CD14-positive monocyte (primary cell): ENCODE measurements at regions not wholly inside any gene's neighbourhood (a gene's known extent, or its start where the extent isn't known, plus 50 kb on each side); places are given as distances from the start of the nearest gene placed in this dataset.

ENCODE experiments used
- DNase-seq, 3 donors: peaks; one replicate each; pipeline ENCODE4 v3.0.0-alpha.2; 2011 to 2022
- H2AFZ ChIP-seq: 2 replicates; pipeline ENCODE4 v1.6.0; 2012; ENCODE audit warnings: mild to moderate bottlenecking, low read depth, low read length, inconsistent platforms; ENCODE audit not compliant: insufficient read depth, poor library complexity, severe bottlenecking
- H3K27ac ChIP-seq, 2 donors: 1 replicate in 1 of 2; 2 replicates in 1 of 2; pipeline ENCODE4 v1.5.1; 2012 to 2013; ENCODE audit warnings: low read length in 2 of 2, control low read depth in 1 of 2, inconsistent platforms in 1 of 2, low read depth in 1 of 2, mild to moderate bottlenecking in 1 of 2
- H3K27me3 ChIP-seq, 2 donors: one replicate each; pipeline versions ENCODE4 v1.6.0 to v1.6.1; 2011 to 2013; ENCODE audit warnings: low read length in 2 of 2; ENCODE audit not compliant: control insufficient read depth in 2 of 2, insufficient read depth in 2 of 2
- H3K36me3 ChIP-seq, 2 donors: replicated peaks in 1 of 2; 1 replicate in 1 of 2; 2 replicates in 1 of 2; pipeline versions ENCODE4 v1.5.1 to v1.6.1; 2012 to 2013; ENCODE audit warnings: low read length in 2 of 2, control low read depth in 1 of 2, inconsistent platforms in 1 of 2, mild to moderate bottlenecking in 1 of 2; ENCODE audit not compliant: insufficient read depth in 2 of 2, control insufficient read depth in 1 of 2
- H3K4me1 ChIP-seq, 2 donors: 1 replicate in 1 of 2; 2 replicates in 1 of 2; pipeline versions ENCODE4 v1.5.1 to v1.6.1; 2012 to 2013; ENCODE audit warnings: low read length in 2 of 2, control low read depth in 1 of 2, inconsistent platforms in 1 of 2, mild to moderate bottlenecking in 1 of 2, moderate library complexity in 1 of 2; ENCODE audit not compliant: insufficient read depth in 2 of 2, control insufficient read depth in 1 of 2
- H3K4me2 ChIP-seq: replicated peaks from 2 replicates; pipeline ENCODE3; 2012; ENCODE audit warnings: low read length, moderate library complexity, mild to moderate bottlenecking; ENCODE audit not compliant: poor library complexity, severe bottlenecking; ENCODE audit errors: extremely low read depth
- H3K4me3 ChIP-seq, 3 experiments: fragments of 200-600 bp in 1 of 3; sonication (generic) in 1 of 3; replicated peaks in 1 of 3; 1 replicate in 2 of 3; 2 replicates in 1 of 3; pipeline ENCODE4 v1.5.1; 2011 to 2013; ENCODE audit warnings: low read length in 3 of 3, mild to moderate bottlenecking in 3 of 3, control low read depth in 2 of 3, low read depth in 2 of 3, inconsistent platforms in 1 of 3, moderate library complexity in 1 of 3
- H3K79me2 ChIP-seq: 2 replicates; pipeline ENCODE4 v1.6.0; 2012; ENCODE audit warnings: mild to moderate bottlenecking, control low read depth, inconsistent platforms, low read length, moderate library complexity; ENCODE audit not compliant: insufficient read depth
- H3K9ac ChIP-seq: 2 replicates; pipeline ENCODE4 v1.6.0; 2017; ENCODE audit warnings: low read length, mild to moderate bottlenecking; ENCODE audit not compliant: insufficient read depth, poor library complexity, severe bottlenecking
- H3K9me3 ChIP-seq, 2 donors: replicated peaks in 1 of 2; 1 replicate in 1 of 2; 2 replicates in 1 of 2; pipeline versions ENCODE4 v1.5.1 to v1.6.1; 2012 to 2013; ENCODE audit warnings: low read length in 2 of 2, control low read depth in 1 of 2; ENCODE audit not compliant: control insufficient read depth in 1 of 2, insufficient read depth in 1 of 2
- H4K20me1 ChIP-seq: 2 replicates; pipeline ENCODE4 v1.6.0; 2012; ENCODE audit warnings: mild to moderate bottlenecking, low read length, control low read depth, moderate library complexity; ENCODE audit not compliant: insufficient read depth
- H3K27ac Mint-ChIP-seq, 7 donors: one replicate each; pipeline ENCODE4 v1.8.0; 2020; ENCODE audit warnings: mild to moderate bottlenecking in 7 of 7, mixed read lengths in 7 of 7, moderate library complexity in 6 of 7, inconsistent platforms in 2 of 7
- H3K27me3 Mint-ChIP-seq, 3 donors: one replicate each; pipeline ENCODE4 v1.8.0; 2021 to 2022; ENCODE audit warnings: low read depth in 3 of 3, mild to moderate bottlenecking in 3 of 3, mixed read lengths in 3 of 3, moderate library complexity in 3 of 3, inconsistent platforms in 1 of 3
- H3K36me3 Mint-ChIP-seq, 2 donors: one replicate each; pipeline ENCODE4 v1.8.0; 2020; ENCODE audit warnings: mixed read lengths in 2 of 2, inconsistent platforms in 1 of 2, mild to moderate bottlenecking in 1 of 2
- H3K4me1 Mint-ChIP-seq: one replicate; pipeline ENCODE4 v1.8.0; 2020; ENCODE audit warnings: mild to moderate bottlenecking, mixed read lengths
- H3K4me3 Mint-ChIP-seq, 2 donors: one replicate each; pipeline ENCODE4 v1.8.0; 2020; ENCODE audit warnings: mild to moderate bottlenecking in 2 of 2, mixed read lengths in 2 of 2, moderate library complexity in 1 of 2
- H3K9me3 Mint-ChIP-seq, 7 donors: one replicate each; pipeline ENCODE4 v1.8.0; 2020 to 2022; ENCODE audit warnings: mixed read lengths in 7 of 7, mild to moderate bottlenecking in 6 of 7, moderate library complexity in 6 of 7, inconsistent platforms in 2 of 7
- WGBS: methylation state at CpG from one replicate; pipeline ENCODE4 v1.1.5; 2013; ENCODE audit warnings: missing lambda C conversion rate; ENCODE audit not compliant: insufficient coverage; 5-methylcytosine and 5-hydroxymethylcytosine counted together
- intact Hi-C, 2 donors: fragments of 100-400 bp; cut with micrococcal nuclease; formaldehyde crosslinking; loops; one replicate each; pipeline versions ENCODE4 v1.15.0 to v1.15.1; 2023
- TF ChIP-seq, protein P1 (sequence below): fragments of 200-600 bp; IDR thresholded peaks from one replicate; pipeline ENCODE4 v1.8.0; 2022; ENCODE audit warnings: antibody characterized with exemption, mild to moderate bottlenecking

DNA sequence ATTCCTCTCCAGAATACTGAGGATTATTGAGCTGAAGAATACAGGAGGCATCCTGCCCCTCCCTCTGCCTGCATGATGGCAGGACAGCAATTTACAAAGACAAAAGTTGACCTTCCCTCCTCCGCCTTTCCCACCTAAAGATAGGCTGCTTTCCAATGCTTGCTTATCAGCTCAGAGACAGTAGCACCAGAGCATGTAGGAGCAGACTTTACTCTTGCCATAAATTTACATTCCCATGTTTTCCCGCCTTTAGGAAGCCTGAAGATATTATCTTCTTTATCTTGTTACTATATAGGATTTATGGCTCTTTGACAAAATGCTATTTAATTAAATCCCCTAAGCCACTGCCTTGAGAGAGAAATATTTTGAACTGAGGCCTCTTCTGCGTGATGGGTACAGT is 135.6 kb upstream of the HNMT start:
- no peak overlapping the region for H3K4me3 ChIP-seq
- no peaks in the 10 kb centered on the region for H3K9me3 ChIP-seq
- Mint-ChIP-seq H3K9me3 (peaks cover 0 to 5% (median 4%) of the 10 kb centered on the region in 7 donors), H3K36me3 (no peaks in the 10 kb centered on the region), H3K27me3 (peaks cover 2 to 4% (median 2%) of the 10 kb centered on the region in 3 donors), H3K4me3 (no peak overlapping the region), H3K4me1 (no peaks in the 10 kb centered on the region), H3K27ac (no peak overlapping the region)
- H3K9ac ChIP-seq = no peak overlapping the region
- no peaks in the 10 kb centered on the region for H4K20me1 ChIP-seq
- no peaks in the 10 kb centered on the region for H3K36me3 ChIP-seq
- H2AFZ ChIP-seq = no peak overlapping the region
- intact Hi-C loops = no loop called here
- H3K79me2 ChIP-seq = no peaks in the 10 kb centered on the region
- H3K27ac ChIP-seq = no peak overlapping the region
- WGBS = 83% methylated on average over 1 of the region's 3 CpGs
- DNase-seq = no peak
- TF ChIP-seq, protein P1, sequence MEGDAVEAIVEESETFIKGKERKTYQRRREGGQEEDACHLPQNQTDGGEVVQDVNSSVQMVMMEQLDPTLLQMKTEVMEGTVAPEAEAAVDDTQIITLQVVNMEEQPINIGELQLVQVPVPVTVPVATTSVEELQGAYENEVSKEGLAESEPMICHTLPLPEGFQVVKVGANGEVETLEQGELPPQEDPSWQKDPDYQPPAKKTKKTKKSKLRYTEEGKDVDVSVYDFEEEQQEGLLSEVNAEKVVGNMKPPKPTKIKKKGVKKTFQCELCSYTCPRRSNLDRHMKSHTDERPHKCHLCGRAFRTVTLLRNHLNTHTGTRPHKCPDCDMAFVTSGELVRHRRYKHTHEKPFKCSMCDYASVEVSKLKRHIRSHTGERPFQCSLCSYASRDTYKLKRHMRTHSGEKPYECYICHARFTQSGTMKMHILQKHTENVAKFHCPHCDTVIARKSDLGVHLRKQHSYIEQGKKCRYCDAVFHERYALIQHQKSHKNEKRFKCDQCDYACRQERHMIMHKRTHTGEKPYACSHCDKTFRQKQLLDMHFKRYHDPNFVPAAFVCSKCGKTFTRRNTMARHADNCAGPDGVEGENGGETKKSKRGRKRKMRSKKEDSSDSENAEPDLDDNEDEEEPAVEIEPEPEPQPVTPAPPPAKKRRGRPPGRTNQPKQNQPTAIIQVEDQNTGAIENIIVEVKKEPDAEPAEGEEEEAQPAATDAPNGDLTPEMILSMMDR = no peak
- H3K4me1 ChIP-seq = no peaks in the 10 kb centered on the region
- no peak overlapping the region for H3K4me2 ChIP-seq
- no peaks in the 10 kb centered on the region for H3K27me3 ChIP-seq

DNA sequence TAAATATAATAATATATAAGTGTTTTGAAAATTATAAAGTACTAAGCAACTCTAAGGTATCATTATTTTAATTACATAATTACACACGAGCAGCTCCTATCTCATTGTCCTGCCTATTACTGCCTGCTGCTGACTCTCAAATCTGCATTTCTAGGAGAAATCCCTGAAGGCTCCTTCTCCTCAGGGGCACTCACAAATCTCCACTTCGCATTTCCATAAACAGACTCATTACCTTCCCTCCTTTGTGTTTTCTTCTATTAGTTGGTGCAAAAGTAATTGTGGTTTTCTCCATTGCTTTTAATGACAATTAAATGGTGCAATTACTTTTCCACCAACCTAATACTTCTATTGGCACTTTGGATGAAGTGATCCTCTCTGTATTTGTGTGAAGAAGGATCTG is 135.0 kb upstream of the HNMT start:
- Histone ChIP-seq H3K4me1 (no peaks in the 10 kb centered on the region), H2AFZ (no peak overlapping the region), H3K27me3 (no peaks in the 10 kb centered on the region), H3K79me2 (no peaks in the 10 kb centered on the region), H3K9ac (no peak overlapping the region), H4K20me1 (no peaks in the 10 kb centered on the region), H3K27ac (no peak overlapping the region), H3K9me3 (no peaks in the 10 kb centered on the region), H3K36me3 (no peaks in the 10 kb centered on the region), H3K4me2 (no peak overlapping the region), H3K4me3 (no peak overlapping the region)
- DNase-seq = no peak
- Mint-ChIP-seq H3K27me3 (peaks cover 2 to 4% (median 2%) of the 10 kb centered on the region in 3 donors), H3K27ac (peak overlapping the region in 1 of 7 donors; percentile 60), H3K36me3 (no peaks in the 10 kb centered on the region), H3K4me3 (no peak overlapping the region), H3K9me3 (peaks cover 0 to 5% (median 3%) of the 10 kb centered on the region in 7 donors), H3K4me1 (no peaks in the 10 kb centered on the region)
- TF ChIP-seq, protein P1 = no peak
- 33% methylated on average over 1 of the region's 2 CpGs for WGBS
- intact Hi-C loops = no loop called here
